ENCODE measurements at regions not wholly inside any gene's neighbourhood (a gene's known extent, or its start where the extent isn't known, plus 50 kb on each side); places are given as distances from the start of the nearest gene placed in this dataset.
"Not testable (repeated sequence)": the region's sequence is repeated elsewhere in the genome, so short reads cannot be mapped to it uniquely, and the experiment has no call there.

- no peaks in the 10 kb centered on the region for H3K4me1 ChIP-seq (ENCODE audit: control insufficient read depth, insufficient read depth, low read length)
- no peak overlapping the region for H3K4me2 ChIP-seq (ENCODE audit: low read length)
- no peaks in the 10 kb centered on the region for H3K36me3 ChIP-seq (ENCODE audit: insufficient read depth, low read length)
- no peak overlapping the region for H3K4me3 ChIP-seq (ENCODE audit: low read length)
- no peak overlapping the region for H3K9ac ChIP-seq (ENCODE audit: low read depth, low read length)
- H3K9me3 ChIP-seq (replicated peaks; ENCODE audit: low read length): no peaks in the 10 kb centered on the region
- H3K27me3 ChIP-seq (ENCODE audit: control insufficient read depth, insufficient read depth, low read length): no peaks in the 10 kb centered on the region
These were observed 505.4 kb downstream of the CCER1 start for GRCh38 chr12:90449611-90450010.

- not testable (repeated sequence) for H3K9ac ChIP-seq (ENCODE audit: low read depth, low read length); H3K4me1 ChIP-seq (ENCODE audit: control insufficient read depth, insufficient read depth, low read length); H3K4me3 ChIP-seq (ENCODE audit: low read length); H3K9me3 ChIP-seq (replicated peaks; ENCODE audit: low read length); H3K27me3 ChIP-seq (ENCODE audit: control insufficient read depth, insufficient read depth, low read length); H3K4me2 ChIP-seq (ENCODE audit: low read length); H3K36me3 ChIP-seq (ENCODE audit: insufficient read depth, low read length)
These were observed 511.5 kb downstream of the CCER1 start for GRCh38 chr12:90443466-90443865.

GRCh38 chr12:90441431-90441830 is 513.5 kb downstream of the CCER1 start:
- Histone ChIP-seq H3K9me3 (replicated peaks; ENCODE audit: low read length) (no peaks in the 10 kb centered on the region), H3K9ac (ENCODE audit: low read depth, low read length) (no peak overlapping the region), H3K4me2 (ENCODE audit: low read length) (no peak overlapping the region), H3K27me3 (ENCODE audit: control insufficient read depth, insufficient read depth, low read length) (no peaks in the 10 kb centered on the region), H3K4me1 (ENCODE audit: control insufficient read depth, insufficient read depth, low read length) (no peaks in the 10 kb centered on the region), H3K36me3 (ENCODE audit: insufficient read depth, low read length) (no peaks in the 10 kb centered on the region), H3K4me3 (ENCODE audit: low read length) (no peak overlapping the region)

- Histone ChIP-seq H3K4me3 (ENCODE audit: low read length) (no peak overlapping the region), H3K9ac (ENCODE audit: low read depth, low read length) (no peak overlapping the region), H3K4me1 (ENCODE audit: control insufficient read depth, insufficient read depth, low read length) (no peaks in the 10 kb centered on the region), H3K9me3 (replicated peaks; ENCODE audit: low read length) (no peaks in the 10 kb centered on the region), H3K36me3 (ENCODE audit: insufficient read depth, low read length) (no peaks in the 10 kb centered on the region), H3K4me2 (ENCODE audit: low read length) (no peak overlapping the region), H3K27me3 (ENCODE audit: control insufficient read depth, insufficient read depth, low read length) (no peaks in the 10 kb centered on the region)
These were observed 526.1 kb downstream of the CCER1 start for GRCh38 chr12:90428881-90429280.

GRCh38 chr12:90428465-90428864 is 526.5 kb downstream of the CCER1 start:
- Histone ChIP-seq H3K4me2 (ENCODE audit: low read length) (no peak overlapping the region), H3K27me3 (ENCODE audit: control insufficient read depth, insufficient read depth, low read length) (no peaks in the 10 kb centered on the region), H3K9ac (ENCODE audit: low read depth, low read length) (no peak overlapping the region), H3K36me3 (ENCODE audit: insufficient read depth, low read length) (no peaks in the 10 kb centered on the region), H3K4me3 (ENCODE audit: low read length) (no peak overlapping the region), H3K9me3 (replicated peaks; ENCODE audit: low read length) (no peaks in the 10 kb centered on the region), H3K4me1 (ENCODE audit: control insufficient read depth, insufficient read depth, low read length) (no peaks in the 10 kb centered on the region)

- H3K27me3 ChIP-seq (ENCODE audit: control insufficient read depth, insufficient read depth, low read length): no peaks in the 10 kb centered on the region
- H3K4me3 ChIP-seq (ENCODE audit: low read length): no peak overlapping the region
- H3K36me3 ChIP-seq (ENCODE audit: insufficient read depth, low read length): no peaks in the 10 kb centered on the region
- H3K9ac ChIP-seq (ENCODE audit: low read depth, low read length): no peak overlapping the region
- H3K4me2 ChIP-seq (ENCODE audit: low read length): no peak overlapping the region
- no peaks in the 10 kb centered on the region for H3K4me1 ChIP-seq (ENCODE audit: control insufficient read depth, insufficient read depth, low read length)
- no peaks in the 10 kb centered on the region for H3K9me3 ChIP-seq (replicated peaks; ENCODE audit: low read length)
These were observed 531.0 kb downstream of the CCER1 start for GRCh38 chr12:90423965-90424364.

GRCh38 chr12:90410962-90411361 is 544.0 kb downstream of the CCER1 start:
- Histone ChIP-seq H3K27me3 (ENCODE audit: control insufficient read depth, insufficient read depth, low read length) (no peaks in the 10 kb centered on the region), H3K9me3 (replicated peaks; ENCODE audit: low read length) (no peaks in the 10 kb centered on the region), H3K36me3 (ENCODE audit: insufficient read depth, low read length) (no peaks in the 10 kb centered on the region), H3K4me3 (ENCODE audit: low read length) (no peak overlapping the region), H3K9ac (ENCODE audit: low read depth, low read length) (no peak overlapping the region), H3K4me1 (ENCODE audit: control insufficient read depth, insufficient read depth, low read length) (no peaks in the 10 kb centered on the region), H3K4me2 (ENCODE audit: low read length) (no peak overlapping the region)

GRCh38 chr12:90407841-90408240 is 547.1 kb downstream of the CCER1 start:
- Histone ChIP-seq H3K4me1 (ENCODE audit: control insufficient read depth, insufficient read depth, low read length) (no peaks in the 10 kb centered on the region), H3K4me2 (ENCODE audit: low read length) (no peak overlapping the region), H3K9me3 (replicated peaks; ENCODE audit: low read length) (no peaks in the 10 kb centered on the region), H3K9ac (ENCODE audit: low read depth, low read length) (no peak overlapping the region), H3K4me3 (ENCODE audit: low read length) (no peak overlapping the region), H3K36me3 (ENCODE audit: insufficient read depth, low read length) (no peaks in the 10 kb centered on the region), H3K27me3 (ENCODE audit: control insufficient read depth, insufficient read depth, low read length) (no peaks in the 10 kb centered on the region)

- no peaks in the 10 kb centered on the region for H3K36me3 ChIP-seq (ENCODE audit: insufficient read depth, low read length)
- no peak overlapping the region for H3K4me3 ChIP-seq (ENCODE audit: low read length)
- no peak overlapping the region for H3K9ac ChIP-seq (ENCODE audit: low read depth, low read length)
These were observed 550.9 kb downstream of the CCER1 start for GRCh38 chr12:90404071-90404470.

GRCh38 chr12:90401185-90401584 is 553.8 kb downstream of the CCER1 start:
- Histone ChIP-seq H3K27me3 (ENCODE audit: control insufficient read depth, insufficient read depth, low read length) (no peaks in the 10 kb centered on the region), H3K4me1 (ENCODE audit: control insufficient read depth, insufficient read depth, low read length) (no peaks in the 10 kb centered on the region), H3K36me3 (ENCODE audit: insufficient read depth, low read length) (no peaks in the 10 kb centered on the region), H3K9me3 (replicated peaks; ENCODE audit: low read length) (no peaks in the 10 kb centered on the region), H3K9ac (ENCODE audit: low read depth, low read length) (no peak overlapping the region), H3K4me3 (ENCODE audit: low read length) (no peak overlapping the region), H3K4me2 (ENCODE audit: low read length) (no peak overlapping the region)

More at GRCh38 chr12:90404071-90404470, 550.9 kb downstream of the CCER1 start:
- no peaks in the 10 kb centered on the region for H3K4me1 ChIP-seq (ENCODE audit: control insufficient read depth, insufficient read depth, low read length)
- H3K27me3 ChIP-seq (ENCODE audit: control insufficient read depth, insufficient read depth, low read length): no peaks in the 10 kb centered on the region
- no peaks in the 10 kb centered on the region for H3K9me3 ChIP-seq (replicated peaks; ENCODE audit: low read length)
- H3K4me2 ChIP-seq (ENCODE audit: low read length): no peak overlapping the region

- Histone ChIP-seq H3K4me3 (ENCODE audit: low read length) (no peak overlapping the region), H3K4me1 (ENCODE audit: control insufficient read depth, insufficient read depth, low read length) (no peaks in the 10 kb centered on the region), H3K9me3 (replicated peaks; ENCODE audit: low read length) (no peaks in the 10 kb centered on the region), H3K4me2 (ENCODE audit: low read length) (no peak overlapping the region), H3K36me3 (ENCODE audit: insufficient read depth, low read length) (no peaks in the 10 kb centered on the region), H3K9ac (ENCODE audit: low read depth, low read length) (no peak overlapping the region), H3K27me3 (ENCODE audit: control insufficient read depth, insufficient read depth, low read length) (no peaks in the 10 kb centered on the region)
These were observed 555.6 kb downstream of the CCER1 start for GRCh38 chr12:90399357-90399756.

- Histone ChIP-seq H3K27me3 (ENCODE audit: control insufficient read depth, insufficient read depth, low read length) (no peaks in the 10 kb centered on the region), H3K36me3 (ENCODE audit: insufficient read depth, low read length) (no peaks in the 10 kb centered on the region), H3K4me1 (ENCODE audit: control insufficient read depth, insufficient read depth, low read length) (no peaks in the 10 kb centered on the region), H3K4me3 (ENCODE audit: low read length) (no peak overlapping the region), H3K9me3 (replicated peaks; ENCODE audit: low read length) (no peaks in the 10 kb centered on the region), H3K9ac (ENCODE audit: low read depth, low read length) (no peak overlapping the region), H3K4me2 (ENCODE audit: low read length) (no peak overlapping the region)
These were observed 556.6 kb downstream of the CCER1 start for GRCh38 chr12:90398285-90398836.
